ENCODE measurements at regions not wholly inside any gene's neighbourhood (a gene's known extent, or its start where the extent isn't known, plus 50 kb on each side); places are given as distances from the start of the nearest gene placed in this dataset.
A peak's percentile ranks its signal among the peaks of the same experiment; 100 is the strongest.

- peaks cover 16% of the 10 kb centered on the region for H3K9me3 ChIP-seq (ENCODE audit: control insufficient read depth, insufficient read depth, low read length)
- ATAC-seq (no peak), DNase-seq (no peak)
- no peak overlapping the region for H3K27ac ChIP-seq (ENCODE audit: low read length)
- WGBS (ENCODE audit: insufficient coverage): 93% methylated on average over 4 of the region's 4 CpGs
- peaks cover 8 to 10% of the 10 kb centered on the region in 2 donors for H3K4me1 Mint-ChIP-seq
- TF ChIP-seq, protein P1, sequence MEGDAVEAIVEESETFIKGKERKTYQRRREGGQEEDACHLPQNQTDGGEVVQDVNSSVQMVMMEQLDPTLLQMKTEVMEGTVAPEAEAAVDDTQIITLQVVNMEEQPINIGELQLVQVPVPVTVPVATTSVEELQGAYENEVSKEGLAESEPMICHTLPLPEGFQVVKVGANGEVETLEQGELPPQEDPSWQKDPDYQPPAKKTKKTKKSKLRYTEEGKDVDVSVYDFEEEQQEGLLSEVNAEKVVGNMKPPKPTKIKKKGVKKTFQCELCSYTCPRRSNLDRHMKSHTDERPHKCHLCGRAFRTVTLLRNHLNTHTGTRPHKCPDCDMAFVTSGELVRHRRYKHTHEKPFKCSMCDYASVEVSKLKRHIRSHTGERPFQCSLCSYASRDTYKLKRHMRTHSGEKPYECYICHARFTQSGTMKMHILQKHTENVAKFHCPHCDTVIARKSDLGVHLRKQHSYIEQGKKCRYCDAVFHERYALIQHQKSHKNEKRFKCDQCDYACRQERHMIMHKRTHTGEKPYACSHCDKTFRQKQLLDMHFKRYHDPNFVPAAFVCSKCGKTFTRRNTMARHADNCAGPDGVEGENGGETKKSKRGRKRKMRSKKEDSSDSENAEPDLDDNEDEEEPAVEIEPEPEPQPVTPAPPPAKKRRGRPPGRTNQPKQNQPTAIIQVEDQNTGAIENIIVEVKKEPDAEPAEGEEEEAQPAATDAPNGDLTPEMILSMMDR (IDR thresholded peaks at IDR 0.05): no peak
- H3K27me3 ChIP-seq (ENCODE audit: control insufficient read depth, insufficient read depth, low read length): peaks cover 9% of the 10 kb centered on the region
- H3K36me3 Mint-ChIP-seq: peaks cover 9% of the 10 kb centered on the region
- peaks cover 2 to 6% of the 10 kb centered on the region in 2 donors for H3K9me3 Mint-ChIP-seq
- H3K27me3 Mint-ChIP-seq (ENCODE audit: low read depth in 2 of 2): peaks cover 9 to 13% of the 10 kb centered on the region in 2 donors
- peak overlapping the region; percentile 61 for H3K4me3 Mint-ChIP-seq
- no peak overlapping the region for H3K4me3 ChIP-seq (ENCODE audit: low read length)
- peaks cover 5% of the 10 kb centered on the region for H3K4me1 ChIP-seq (ENCODE audit: control insufficient read depth, insufficient read depth, low read length)
- no peaks in the 10 kb centered on the region for H3K36me3 ChIP-seq (ENCODE audit: control insufficient read depth, insufficient read depth, low read length)
- H3K27ac Mint-ChIP-seq: peak overlapping the region; percentile 56 to 85
- intact Hi-C loops (cut with micrococcal nuclease): no loop called here
Measured at GRCh38 chr3:198106265-198106664, 146.2 kb downstream of the LMLN start.

DNA sequence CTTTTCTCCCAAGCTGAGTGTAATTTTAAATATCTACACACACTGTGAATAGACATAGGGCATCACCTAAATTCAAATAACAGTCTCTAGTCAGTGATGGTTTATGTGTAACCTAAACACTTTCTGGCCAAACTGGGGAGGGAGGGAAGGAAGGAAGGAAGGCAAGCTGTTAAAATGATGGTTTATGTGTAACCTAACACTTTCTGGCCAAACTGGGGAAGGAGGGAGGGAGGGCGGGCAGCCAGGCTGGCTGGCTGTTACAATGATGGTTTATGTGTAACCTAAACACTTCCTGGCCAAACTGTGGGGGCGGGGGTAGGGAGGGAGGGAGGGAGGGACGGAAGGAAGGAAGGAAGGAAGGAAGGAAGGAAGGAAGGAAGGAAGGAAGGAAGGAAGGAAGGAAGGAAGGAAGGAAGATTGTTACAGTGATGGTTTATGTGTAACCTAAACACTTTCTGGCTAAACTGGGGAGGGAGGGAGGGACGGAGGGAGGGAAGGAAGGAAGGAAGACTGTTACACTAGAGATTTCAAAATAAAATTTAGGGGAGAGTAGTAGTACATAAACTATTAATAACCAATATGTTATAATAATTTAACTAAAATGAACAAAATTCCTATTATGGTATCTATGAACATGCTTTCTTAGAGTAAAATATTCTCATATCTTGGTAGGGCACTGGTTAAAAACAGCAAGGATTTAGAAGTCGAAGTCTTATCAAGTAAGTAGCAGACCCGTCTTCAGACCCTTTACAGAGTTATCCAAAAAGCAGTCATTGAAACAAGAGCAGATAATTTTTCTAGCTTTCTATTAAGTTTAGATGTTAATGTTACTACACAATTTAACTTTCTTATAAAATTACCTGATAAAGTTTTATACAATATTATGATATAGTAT, 148.1 kb downstream of the LMLN start:
- TF ChIP-seq, protein P1 (IDR thresholded peaks at IDR 0.05): no peak
- H3K27ac ChIP-seq (ENCODE audit: low read length): no peak overlapping the region
- Mint-ChIP-seq H3K4me3 (no peak overlapping the region), H3K27ac (no peak overlapping the region), H3K9me3 (peaks cover 2 to 6% of the 10 kb centered on the region in 2 donors), H3K27me3 (ENCODE audit: low read depth in 2 of 2) (peaks cover 17 to 23% of the 10 kb centered on the region in 2 donors), H3K36me3 (peaks cover 11% of the 10 kb centered on the region), H3K4me1 (peaks cover 10 to 12% of the 10 kb centered on the region in 2 donors)
- no peaks in the 10 kb centered on the region for H3K36me3 ChIP-seq (ENCODE audit: control insufficient read depth, insufficient read depth, low read length)
- H3K27me3 ChIP-seq (ENCODE audit: control insufficient read depth, insufficient read depth, low read length): peaks cover 18% of the 10 kb centered on the region
- H3K9me3 ChIP-seq (ENCODE audit: control insufficient read depth, insufficient read depth, low read length): peaks cover 16% of the 10 kb centered on the region
- ATAC-seq: peak; percentile 14 to 47 (median 38)
- DNase-seq: no peak
- H3K4me1 ChIP-seq (ENCODE audit: control insufficient read depth, insufficient read depth, low read length): peaks cover 5% of the 10 kb centered on the region
- no peak overlapping the region for H3K4me3 ChIP-seq (ENCODE audit: low read length)
- intact Hi-C loops (cut with micrococcal nuclease): no loop called here
- whole genome bisulfite sequencing (ENCODE audit: insufficient coverage): 27% methylated on average over 4 of the region's 6 CpGs

GRCh38 chr3:198109883-198110282, 149.9 kb downstream of the LMLN start:
- intact Hi-C loops (cut with micrococcal nuclease): no loop called here
- Mint-ChIP-seq H3K9me3 (peaks cover 5 to 10% of the 10 kb centered on the region in 2 donors), H3K4me1 (peaks cover 14 to 21% of the 10 kb centered on the region in 2 donors), H3K27me3 (ENCODE audit: low read depth in 2 of 2) (peaks cover 30 to 40% of the 10 kb centered on the region in 2 donors), H3K36me3 (peaks cover 16% of the 10 kb centered on the region), H3K27ac (no peak overlapping the region), H3K4me3 (no peak overlapping the region)
- WGBS (ENCODE audit: insufficient coverage): 80% methylated on average over 5 of the region's 5 CpGs
- Histone ChIP-seq H3K27ac (ENCODE audit: low read length) (no peak overlapping the region), H3K9me3 (ENCODE audit: control insufficient read depth, insufficient read depth, low read length) (peaks cover 11% of the 10 kb centered on the region), H3K4me1 (ENCODE audit: control insufficient read depth, insufficient read depth, low read length) (peaks cover 5% of the 10 kb centered on the region), H3K4me3 (ENCODE audit: low read length) (no peak overlapping the region), H3K27me3 (ENCODE audit: control insufficient read depth, insufficient read depth, low read length) (peaks cover 22% of the 10 kb centered on the region), H3K36me3 (ENCODE audit: control insufficient read depth, insufficient read depth, low read length) (no peaks in the 10 kb centered on the region)
- TF ChIP-seq, protein P1 (IDR thresholded peaks at IDR 0.05): no peak
- ATAC-seq: no peak
- no peak for DNase-seq
